ENCODE measurements at regions not wholly inside any gene's neighbourhood (a gene's known extent, or its start where the extent isn't known, plus 50 kb on each side); places are given as distances from the start of the nearest gene placed in this dataset.

GRCh38 chr2:66281980-66282379, 152.9 kb upstream of the MEIS1 start:
- Mint-ChIP-seq H3K4me1 (no peaks in the 10 kb centered on the region), H3K36me3 (no peaks in the 10 kb centered on the region), H3K4me3 (no peak overlapping the region), H3K9me3 (peaks cover 13% of the 10 kb centered on the region), H3K27ac (no peak overlapping the region), H3K27me3 (ENCODE audit: low read depth) (no peaks in the 10 kb centered on the region)
- ATAC-seq = no peak
- no peak for TF ChIP-seq NR1H2 (CRISPR knock-in tag; IDR thresholded peaks at IDR 0.05)
- DNase-seq (ENCODE audit: low spot score) = no peak
- POLR2A ChIA-PET = no interaction called here
- CTCF ChIA-PET = no interaction called here

GRCh38 chr2:66279024-66279423, 155.9 kb upstream of the MEIS1 start:
- Mint-ChIP-seq H3K9me3 (peaks cover 3% of the 10 kb centered on the region; the same call in 1 of the 2 replicates), H3K36me3 (no peaks in the 10 kb centered on the region), H3K4me1 (peaks cover 2% of the 10 kb centered on the region), H3K27me3 (ENCODE audit: low read depth) (no peaks in the 10 kb centered on the region), H3K27ac (no peak overlapping the region), H3K4me3 (no peak overlapping the region)
- ChIA-PET CTCF (no interaction called here), POLR2A (no interaction called here)
- no peak for TF ChIP-seq GRHL2 (CRISPR knock-in tag; IDR thresholded peaks at IDR 0.05; ENCODE audit: insufficient replicate concordance, severe bottlenecking)
- no peak for TF ChIP-seq TEAD4 (CRISPR knock-in tag; IDR thresholded peaks at IDR 0.05)
- no peak for TF ChIP-seq FOXP4 (CRISPR knock-in tag; IDR thresholded peaks at IDR 0.05)
- no peak for TF ChIP-seq ZSCAN18 (CRISPR knock-in tag; IDR thresholded peaks at IDR 0.05)
- TF ChIP-seq IRF2 (CRISPR knock-in tag; IDR thresholded peaks at IDR 0.05; ENCODE audit: borderline replicate concordance, low read depth) = no peak
- no peak for TF ChIP-seq MXD4 (CRISPR knock-in tag; IDR thresholded peaks at IDR 0.05; ENCODE audit: borderline replicate concordance)
- DNase-seq (ENCODE audit: low spot score) (no peak), ATAC-seq (no peak)

GRCh38 chr2:66275984-66276383, 158.9 kb upstream of the MEIS1 start:
- Mint-ChIP-seq H3K9me3 (peaks cover 3% of the 10 kb centered on the region; the same call in 1 of the 2 replicates), H3K36me3 (no peaks in the 10 kb centered on the region), H3K4me3 (no peak overlapping the region), H3K27me3 (ENCODE audit: low read depth) (no peaks in the 10 kb centered on the region), H3K27ac (no peak overlapping the region), H3K4me1 (peaks cover 29% of the 10 kb centered on the region)
- ChIA-PET CTCF (interaction anchor here (0.9 kb wide), 1 partner anchor 49 kb away, joined by 3 read pairs; no protein-coding TSS in a partner anchor), POLR2A (no interaction called here)
- DNase-seq (ENCODE audit: low spot score) (no peak), ATAC-seq (no peak; the same call in 1 of the 2 replicates)
- TF ChIP-seq ERG (CRISPR knock-in tag; IDR thresholded peaks at IDR 0.05) = no peak
- no peak for TF ChIP-seq ZNF138 (CRISPR knock-in tag; conservative IDR thresholded peaks at IDR 0.05)
- no peak for TF ChIP-seq PRDM15 (CRISPR knock-in tag; IDR thresholded peaks at IDR 0.05)
- TF ChIP-seq TEAD4 (CRISPR knock-in tag; IDR thresholded peaks at IDR 0.05) = no peak
- TF ChIP-seq KAT7 (CRISPR knock-in tag; IDR thresholded peaks at IDR 0.05; ENCODE audit: borderline replicate concordance) = no peak
- TF ChIP-seq MAX (CRISPR knock-in tag; IDR thresholded peaks at IDR 0.05) = no peak
- TF ChIP-seq CREB1 (CRISPR knock-in tag; IDR thresholded peaks at IDR 0.05) = no peak
- no peak for TF ChIP-seq ZNF396 (CRISPR knock-in tag; IDR thresholded peaks at IDR 0.05; ENCODE audit: borderline replicate concordance)
- no peak for TF ChIP-seq PRRX2 (CRISPR knock-in tag; IDR thresholded peaks at IDR 0.05)
- TF ChIP-seq E2F4 (CRISPR knock-in tag; IDR thresholded peaks at IDR 0.05; ENCODE audit: borderline replicate concordance, low read depth) = no peak
- no peak for TF ChIP-seq AR (CRISPR knock-in tag; IDR thresholded peaks at IDR 0.05)
- no peak for TF ChIP-seq ZSCAN18 (CRISPR knock-in tag; IDR thresholded peaks at IDR 0.05)

Data from WTC11 (cell line).